PC-9 (cell line): ENCODE measurements at regions not wholly inside any gene's neighbourhood (a gene's known extent, or its start where the extent isn't known, plus 50 kb on each side); places are given as distances from the start of the nearest gene placed in this dataset.

Experiments used
- BruUV-seq: library from RNA; stranded (reverse); fragments of 400-500 nt; replicated peaks from 2 replicates; lab custom pipeline; 2021; lab: Mats Ljungman, UMichigan
- CTCF ChIA-PET: fragments of 300-600 bp; sonication (Branson Sonifier 250); formaldehyde crosslinking; loops from one replicate; lab custom pipeline; 2022; ENCODE audit warnings: antibody characterized with exemption; lab: Charles Lee
- POLR2A ChIA-PET: fragments of 300-600 bp; sonication (Branson Sonifier 250); formaldehyde crosslinking; loops from one replicate; lab custom pipeline; 2022; ENCODE audit warnings: antibody characterized with exemption; ENCODE audit not compliant: unreplicated experiment; lab: Charles Lee
- DNase-seq, 2 experiments: peaks; one replicate each; pipeline versions ENCODE4 v3.0.0 to v3.0.0-alpha.2; 2015 to 2022; ENCODE audit warnings: mixed read lengths in 1 of 2
- H2AFZ ChIP-seq: fragments of 200-600 bp; sonication (generic); 2 replicates; pipeline ENCODE4 v1.8.1; 2017; ENCODE audit warnings: antibody characterized with exemption
- H3F3A ChIP-seq: fragments of 200-600 bp; sonication (generic); 2 replicates; pipeline ENCODE4 v1.8.1; 2017; ENCODE audit warnings: antibody characterized with exemption, mild to moderate bottlenecking, low read depth; ENCODE audit not compliant: insufficient read depth
- H3K27ac ChIP-seq: fragments of 200-600 bp; sonication (generic); 2 replicates; pipeline ENCODE4 v1.6.1; 2016; ENCODE audit warnings: mixed run types
- H3K27me3 ChIP-seq: fragments of 200-600 bp; sonication (generic); 2 replicates; pipeline ENCODE4 v1.6.1; 2016; ENCODE audit warnings: low read depth, mixed run types; ENCODE audit not compliant: insufficient read depth
- H3K36me3 ChIP-seq: fragments of 200-600 bp; sonication (generic); 2 replicates; pipeline ENCODE4 v1.6.1; 2016; ENCODE audit warnings: low read depth, mixed run types
- H3K4me1 ChIP-seq: fragments of 200-600 bp; sonication (generic); replicated peaks from 2 replicates; pipeline ENCODE4 v1.6.1; 2016; ENCODE audit warnings: mixed run types; ENCODE audit not compliant: insufficient read depth
- H3K4me2 ChIP-seq: fragments of 200-600 bp; sonication (generic); 2 replicates; pipeline ENCODE4 v1.6.1; 2017; ENCODE audit warnings: mixed run types
- H3K4me3 ChIP-seq: fragments of 200-600 bp; sonication (generic); 2 replicates; pipeline ENCODE4 v1.6.1; 2016; ENCODE audit warnings: mixed run types
- H3K79me2 ChIP-seq: fragments of 200-600 bp; sonication (generic); 2 replicates; pipeline ENCODE4 v1.6.1; 2017; ENCODE audit warnings: low read depth, mixed run types
- H3K9me2 ChIP-seq: fragments of 200-600 bp; sonication (generic); 2 replicates; pipeline ENCODE4 v1.8.1; 2017; ENCODE audit warnings: mild to moderate bottlenecking; ENCODE audit not compliant: insufficient read depth
- H3K9me3 ChIP-seq: fragments of 200-600 bp; sonication (generic); 2 replicates; pipeline ENCODE4 v1.8.1; 2016; ENCODE audit warnings: low read depth; ENCODE audit not compliant: insufficient read depth
- H4K20me1 ChIP-seq: fragments of 200-600 bp; sonication (generic); 2 replicates; pipeline ENCODE4 v1.8.1; 2017; ENCODE audit not compliant: insufficient read depth
- CTCF ChIP-seq: fragments of 200-600 bp; sonication (generic); conservative IDR thresholded peaks from 2 replicates; pipeline ENCODE4 v1.6.1; 2017; ENCODE audit warnings: mixed run types, antibody characterized with exemption, mild to moderate bottlenecking, moderate library complexity
- EZH2 ChIP-seq: fragments of 200-600 bp; sonication (generic); IDR thresholded peaks from 2 replicates; pipeline ENCODE4 v1.8.0; 2017; ENCODE audit warnings: antibody characterized with exemption, low read depth
- intact Hi-C: fragments of 100-400 bp; cut with micrococcal nuclease; formaldehyde crosslinking; loops from one replicate; pipeline ENCODE4 v1.10.0; 2022; ENCODE audit not compliant: unreplicated experiment

- intact Hi-C loops = no loop called here
- no peak for DNase-seq
- TF ChIP-seq CTCF = no peak
- no peak for TF ChIP-seq EZH2
- no peak overlapping the region for H2AFZ ChIP-seq
- H3K9me3 ChIP-seq = no peaks in the 10 kb centered on the region
- no peak overlapping the region for H3K27ac ChIP-seq
- no peak overlapping the region for H3K4me3 ChIP-seq
- H3F3A ChIP-seq = peaks cover 4% of the 10 kb centered on the region; the same call in 1 of the 2 replicates
- H3K27me3 ChIP-seq = no peaks in the 10 kb centered on the region
- CTCF ChIA-PET = no interaction called here
- H4K20me1 ChIP-seq = no peaks in the 10 kb centered on the region
- no peaks in the 10 kb centered on the region for H3K9me2 ChIP-seq
- H3K4me2 ChIP-seq = no peak overlapping the region
- no peaks in the 10 kb centered on the region for H3K36me3 ChIP-seq
- POLR2A ChIA-PET = interaction anchor here (0.6 kb wide), 1 partner anchor 192 kb away, joined by 8 read pairs; no protein-coding TSS in a partner anchor
- no peaks in the 10 kb centered on the region for H3K79me2 ChIP-seq
- peaks cover 32% of the 10 kb centered on the region for H3K4me1 ChIP-seq
- no TSS peak for BruUV-seq
Observed at GRCh38 chr1:200343874-200344273, 66.0 kb downstream of the ZNF281 start.

- Histone ChIP-seq H3K79me2 (no peaks in the 10 kb centered on the region), H3K27me3 (no peaks in the 10 kb centered on the region), H4K20me1 (no peaks in the 10 kb centered on the region), H3F3A (peaks cover 1% of the 10 kb centered on the region; the same call in 1 of the 2 replicates), H2AFZ (no peak overlapping the region), H3K4me2 (peak overlapping the region; percentile 18), H3K4me1 (peaks cover 38% of the 10 kb centered on the region), H3K9me3 (no peaks in the 10 kb centered on the region), H3K9me2 (no peaks in the 10 kb centered on the region), H3K4me3 (no peak overlapping the region), H3K27ac (peak overlapping the region; percentile 66), H3K36me3 (no peaks in the 10 kb centered on the region)
- ChIA-PET POLR2A (interaction anchor here (0.6 kb wide), 1 partner anchor 38 kb away, joined by 10 read pairs; no protein-coding TSS in a partner anchor), CTCF (no interaction called here)
- TF ChIP-seq CTCF (no peak), EZH2 (no peak)
- DNase-seq = peak in 1 of 2 experiments; percentile 41
- intact Hi-C loops = no loop called here
- BruUV-seq = no TSS peak
Observed at GRCh38 chr1:200342511-200343311, 67.1 kb downstream of the ZNF281 start.

GRCh38 chr1:200338451-200338850, 71.4 kb downstream of the ZNF281 start:
- Histone ChIP-seq H3F3A (peaks cover 24% of the 10 kb centered on the region; the same call in 1 of the 2 replicates), H3K79me2 (no peaks in the 10 kb centered on the region), H3K9me3 (no peaks in the 10 kb centered on the region), H3K27ac (peak overlapping the region; percentile 92; the same call in 1 of the 2 replicates), H2AFZ (no peak overlapping the region), H3K4me3 (no peak overlapping the region), H3K9me2 (no peaks in the 10 kb centered on the region), H3K36me3 (no peaks in the 10 kb centered on the region), H3K27me3 (no peaks in the 10 kb centered on the region), H3K4me2 (no peak overlapping the region), H4K20me1 (no peaks in the 10 kb centered on the region), H3K4me1 (peaks cover 64% of the 10 kb centered on the region)
- DNase-seq = no peak
- no TSS peak for BruUV-seq
- intact Hi-C loops = no loop called here
- CTCF ChIA-PET = no interaction called here
- POLR2A ChIA-PET = no interaction called here
- TF ChIP-seq CTCF (no peak), EZH2 (no peak)
